Activated CD8-positive, alpha-beta T cell treated with anti-CD3 and anti-CD28 coated beads for 36 hours (primary cell): ENCODE measurements at regions not wholly inside any gene's neighbourhood (a gene's known extent, or its start where the extent isn't known, plus 50 kb on each side); places are given as distances from the start of the nearest gene placed in this dataset.
"Not testable (repeated sequence)": the region's sequence is repeated elsewhere in the genome, so short reads cannot be mapped to it uniquely, and the experiment has no call there.

Experiments used
- ATAC-seq: fragments of 200-7000 bp; cut with Tn5 transposase; one replicate; pipeline ENCODE4 v1.10.0; 2021; ENCODE audit warnings: mild to moderate bottlenecking, moderate library complexity
- CTCF ChIA-PET: fragments of 350-600 bp; sonication (Branson Sonifier 250); formaldehyde crosslinking; loops from one replicate; lab custom pipeline; 2021; ENCODE audit warnings: antibody characterized with exemption; lab: Charles Lee
- POLR2A ChIA-PET: fragments of 350-600 bp; sonication (Branson Sonifier 250); formaldehyde crosslinking; loops from one replicate; lab custom pipeline; 2021; ENCODE audit warnings: antibody characterized with exemption; lab: Charles Lee
- DNase-seq: peaks from one replicate; pipeline ENCODE4 v3.0.0-alpha.2; 2020
- H3K27ac Mint-ChIP-seq: one replicate; pipeline ENCODE4 v1.8.0; 2021; ENCODE audit warnings: mild to moderate bottlenecking, mixed read lengths
- H3K27me3 Mint-ChIP-seq: one replicate; pipeline ENCODE4 v1.8.0; 2021; ENCODE audit warnings: mixed read lengths
- H3K36me3 Mint-ChIP-seq: one replicate; pipeline ENCODE4 v1.8.0; 2021; ENCODE audit warnings: low read depth, mixed read lengths
- H3K4me1 Mint-ChIP-seq: one replicate; pipeline ENCODE4 v1.8.0; 2021; ENCODE audit warnings: low read depth, mixed read lengths
- H3K4me3 Mint-ChIP-seq: one replicate; pipeline ENCODE4 v1.8.0; 2021; ENCODE audit warnings: mild to moderate bottlenecking, moderate library complexity, mixed read lengths
- H3K9me3 Mint-ChIP-seq: one replicate; pipeline ENCODE4 v1.8.0; 2021; ENCODE audit warnings: mixed read lengths
- CTCF ChIP-seq: fragments of 200-600 bp; IDR thresholded peaks from one replicate; pipeline ENCODE4 v1.8.0; 2022; ENCODE audit warnings: antibody characterized with exemption, mild to moderate bottlenecking
- intact Hi-C: fragments of 100-400 bp; cut with micrococcal nuclease; formaldehyde crosslinking; loops from one replicate; pipeline ENCODE4 v1.10.0; 2022

- ATAC-seq, H3K27ac Mint-ChIP-seq, DNase-seq, H3K36me3 Mint-ChIP-seq, H3K4me3 Mint-ChIP-seq, CTCF ChIA-PET, intact Hi-C loops, POLR2A ChIA-PET, H3K9me3 Mint-ChIP-seq, H3K27me3 Mint-ChIP-seq: not testable (repeated sequence)
- H3K4me1 Mint-ChIP-seq, result peaks cover 26% of the 10 kb centered on the region
Observed at GRCh38 chr13:24950611-24951010, 145.3 kb upstream of the PABPC3 start.

- POLR2A ChIA-PET, result not testable (repeated sequence)
Observed at GRCh38 chr13:24967970-24968369, 128.0 kb upstream of the PABPC3 start.

GRCh38 chr13:24968416-24968815 lies 127.5 kb upstream of the PABPC3 start:
- ATAC-seq, intact Hi-C loops, H3K9me3 Mint-ChIP-seq, H3K27ac Mint-ChIP-seq, H3K4me3 Mint-ChIP-seq, H3K4me1 Mint-ChIP-seq, H3K36me3 Mint-ChIP-seq, POLR2A ChIA-PET: not testable (repeated sequence)
- CTCF ChIA-PET, result interaction anchor here (1.0 to 1.5 kb wide), 5 partner anchors 26 to 122 kb away, joined by 3 to 5 read pairs (median 3); no protein-coding TSS in a partner anchor
- peaks cover 11% of the 10 kb centered on the region for H3K27me3 Mint-ChIP-seq
- peak; percentile 52 for TF ChIP-seq CTCF
- DNase-seq, result peak; percentile 13

More at GRCh38 chr13:24967970-24968369, 128.0 kb upstream of the PABPC3 start:
- H3K4me1 Mint-ChIP-seq, intact Hi-C loops, H3K36me3 Mint-ChIP-seq, H3K9me3 Mint-ChIP-seq, H3K27ac Mint-ChIP-seq, ATAC-seq, H3K4me3 Mint-ChIP-seq, DNase-seq: not testable (repeated sequence)
- H3K27me3 Mint-ChIP-seq, result peaks cover 11% of the 10 kb centered on the region
- CTCF ChIA-PET, result interaction anchor here (1.1 to 1.5 kb wide), 3 partner anchors 27 to 104 kb away, joined by 3 to 5 read pairs (median 3); no protein-coding TSS in a partner anchor

GRCh38 chr13:24973102-24973501 lies 122.8 kb upstream of the PABPC3 start:
- intact Hi-C loops, POLR2A ChIA-PET, H3K4me3 Mint-ChIP-seq, H3K36me3 Mint-ChIP-seq, DNase-seq, H3K9me3 Mint-ChIP-seq, H3K4me1 Mint-ChIP-seq, ATAC-seq, H3K27ac Mint-ChIP-seq: not testable (repeated sequence)
- peaks cover 12% of the 10 kb centered on the region for H3K27me3 Mint-ChIP-seq
- CTCF ChIA-PET, result interaction anchor here (1.1 kb wide), 1 partner anchor 47 kb away, joined by 3 read pairs; no protein-coding TSS in a partner anchor

GRCh38 chr13:24981181-24981803 lies 114.6 kb upstream of the PABPC3 start:
- peaks cover 10% of the 10 kb centered on the region for H3K27me3 Mint-ChIP-seq
- intact Hi-C loops, POLR2A ChIA-PET, H3K36me3 Mint-ChIP-seq, DNase-seq, ATAC-seq, H3K27ac Mint-ChIP-seq, H3K4me3 Mint-ChIP-seq, H3K9me3 Mint-ChIP-seq, H3K4me1 Mint-ChIP-seq: not testable (repeated sequence)
- CTCF ChIA-PET, result interaction anchor here (1.0 kb wide), 1 partner anchor 287 kb away, joined by 3 read pairs; no protein-coding TSS in a partner anchor

- Mint-ChIP-seq H3K27me3 (peaks cover 16% of the 10 kb centered on the region), H3K27ac (no peak overlapping the region), H3K4me1 (no peaks in the 10 kb centered on the region), H3K36me3 (no peaks in the 10 kb centered on the region), H3K9me3 (no peaks in the 10 kb centered on the region), H3K4me3 (no peak overlapping the region)
- TF ChIP-seq CTCF, result no peak
- ATAC-seq, result no peak
- ChIA-PET CTCF (interaction anchor here (0.9 to 1.0 kb wide), 2 partner anchors 13 to 288 kb away, joined by 3 read pairs; no protein-coding TSS in a partner anchor), POLR2A (no interaction called here)
- intact Hi-C loops, result no loop called here
- DNase-seq, result no peak
Observed at GRCh38 chr13:24982333-24982999, 113.5 kb upstream of the PABPC3 start.
